HCT116 (cell line): ENCODE measurements at regions not wholly inside any gene's neighbourhood (a gene's known extent, or its start where the extent isn't known, plus 50 kb on each side); places are given as distances from the start of the nearest gene placed in this dataset.
"Not testable (repeated sequence)": the region's sequence is repeated elsewhere in the genome, so short reads cannot be mapped to it uniquely, and the experiment has no call there.

ENCODE experiments used
- CBX3 ChIP-seq: IDR thresholded peaks from 2 replicates; pipeline ENCODE4 v1.6.1; 2012; ENCODE audit warnings: low read depth
- ELF1 ChIP-seq: IDR thresholded peaks from 2 replicates; pipeline ENCODE4 v1.6.1; 2012; ENCODE audit warnings: low read depth, borderline replicate concordance
- EZH2 ChIP-seq: fragments of 200-600 bp; sonication (generic); IDR thresholded peaks from 2 replicates; pipeline ENCODE4 v1.6.1; 2017; ENCODE audit warnings: antibody characterized with exemption, mixed run types
- EZH2phosphoT487 ChIP-seq: fragments of 200-600 bp; IDR thresholded peaks from 2 replicates; pipeline ENCODE4 v1.6.1; 2018; ENCODE audit warnings: antibody characterized with exemption, borderline replicate concordance
- POLR2A ChIP-seq: IDR thresholded peaks from 2 replicates; pipeline ENCODE4 v1.7.0; 2011; ENCODE audit warnings: borderline replicate concordance; ENCODE audit not compliant: insufficient read depth, insufficient read length; ENCODE audit errors: extremely low read depth
- RAD21 ChIP-seq: IDR thresholded peaks from 2 replicates; pipeline ENCODE4 v1.6.1; 2012; ENCODE audit warnings: low read depth, mild to moderate bottlenecking
- SRF ChIP-seq: IDR thresholded peaks from 2 replicates; pipeline ENCODE4 v1.6.1; 2012; ENCODE audit warnings: low read depth
- TCF7L2 ChIP-seq: IDR thresholded peaks from 2 replicates; pipeline ENCODE4 v1.7.0; 2011; ENCODE audit warnings: borderline replicate concordance, inconsistent platforms; ENCODE audit not compliant: insufficient read depth, insufficient read length; ENCODE audit errors: extremely low read depth
- ZFX ChIP-seq: fragments of 450-650 bp; IDR thresholded peaks from 2 replicates; pipeline ENCODE4 v1.6.1; 2017
- TF ChIP-seq, protein P1 (sequence below), 3 experiments: fragments of 200-600 bp in 1 of 3; sonication (generic) in 1 of 3; IDR thresholded peaks in 2 of 3; conservative IDR thresholded peaks in 1 of 3; 2 replicates each; pipeline ENCODE4 v1.5.1; 2012 to 2017; ENCODE audit warnings: low read depth in 2 of 3, low read length in 2 of 3, antibody characterized with exemption in 1 of 3, borderline replicate concordance in 1 of 3, control low read depth in 1 of 3, mild to moderate bottlenecking in 1 of 3, mixed read lengths in 1 of 3, mixed run types in 1 of 3, moderate library complexity in 1 of 3; ENCODE audit not compliant: insufficient read depth in 1 of 3
- TF ChIP-seq, protein P2 (sequence below): IDR thresholded peaks from 2 replicates; pipeline ENCODE4 v1.6.1; 2012

DNA sequence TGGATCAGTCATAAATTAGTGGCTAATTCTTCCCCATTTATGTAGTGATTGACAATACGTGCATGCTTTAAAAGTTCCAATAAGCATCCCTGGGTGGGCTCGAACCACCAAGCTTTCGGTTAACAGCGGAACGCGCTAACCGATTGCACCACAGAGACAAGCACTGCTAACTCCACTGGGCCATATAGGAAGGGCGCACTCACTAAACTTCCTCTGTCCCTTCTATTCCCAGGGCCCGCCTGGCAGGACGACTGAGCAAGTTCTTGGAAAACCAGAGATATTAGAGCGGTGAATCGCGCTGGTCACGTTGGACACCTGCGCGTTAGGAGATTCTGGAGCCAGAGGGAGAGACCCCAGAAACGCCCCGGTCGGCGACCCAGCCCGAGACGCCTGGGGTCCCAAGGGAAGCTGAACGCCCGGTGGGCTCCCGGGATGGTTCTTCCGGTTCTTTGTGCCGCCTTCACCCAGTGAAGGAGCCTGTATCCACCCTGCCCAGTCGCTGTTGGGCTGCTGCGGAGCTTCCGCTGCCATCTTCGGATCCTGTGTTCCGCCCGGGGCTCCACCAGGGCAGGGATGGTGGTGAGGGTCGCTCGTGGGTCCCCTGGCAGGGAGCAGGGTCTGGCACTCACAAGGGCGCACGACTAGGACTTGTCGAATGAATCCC is 62.8 kb downstream of the PPIAL4A start:
- TF ChIP-seq POLR2A, ZFX, SRF, EZH2, TCF7L2, RAD21, ELF1, EZH2phosphoT487, CBX3: not testable (repeated sequence)
- TF ChIP-seq, protein P1, sequence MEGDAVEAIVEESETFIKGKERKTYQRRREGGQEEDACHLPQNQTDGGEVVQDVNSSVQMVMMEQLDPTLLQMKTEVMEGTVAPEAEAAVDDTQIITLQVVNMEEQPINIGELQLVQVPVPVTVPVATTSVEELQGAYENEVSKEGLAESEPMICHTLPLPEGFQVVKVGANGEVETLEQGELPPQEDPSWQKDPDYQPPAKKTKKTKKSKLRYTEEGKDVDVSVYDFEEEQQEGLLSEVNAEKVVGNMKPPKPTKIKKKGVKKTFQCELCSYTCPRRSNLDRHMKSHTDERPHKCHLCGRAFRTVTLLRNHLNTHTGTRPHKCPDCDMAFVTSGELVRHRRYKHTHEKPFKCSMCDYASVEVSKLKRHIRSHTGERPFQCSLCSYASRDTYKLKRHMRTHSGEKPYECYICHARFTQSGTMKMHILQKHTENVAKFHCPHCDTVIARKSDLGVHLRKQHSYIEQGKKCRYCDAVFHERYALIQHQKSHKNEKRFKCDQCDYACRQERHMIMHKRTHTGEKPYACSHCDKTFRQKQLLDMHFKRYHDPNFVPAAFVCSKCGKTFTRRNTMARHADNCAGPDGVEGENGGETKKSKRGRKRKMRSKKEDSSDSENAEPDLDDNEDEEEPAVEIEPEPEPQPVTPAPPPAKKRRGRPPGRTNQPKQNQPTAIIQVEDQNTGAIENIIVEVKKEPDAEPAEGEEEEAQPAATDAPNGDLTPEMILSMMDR (IDR thresholded peaks at IDR 0.05 in 2 of 3, conservative IDR thresholded peaks at IDR 0.05 in 1 of 3; ENCODE audit: borderline replicate concordance in 1 of 3, insufficient read depth in 1 of 3, low read depth in 2 of 3, low read length in 2 of 3), result not testable (repeated sequence)
- TF ChIP-seq, protein P2, sequence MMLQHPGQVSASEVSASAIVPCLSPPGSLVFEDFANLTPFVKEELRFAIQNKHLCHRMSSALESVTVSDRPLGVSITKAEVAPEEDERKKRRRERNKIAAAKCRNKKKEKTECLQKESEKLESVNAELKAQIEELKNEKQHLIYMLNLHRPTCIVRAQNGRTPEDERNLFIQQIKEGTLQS, result not testable (repeated sequence)
